ENCODE measurements at regions not wholly inside any gene's neighbourhood (a gene's known extent, or its start where the extent isn't known, plus 50 kb on each side); places are given as distances from the start of the nearest gene placed in this dataset.

GRCh38 chrX:39473812-39474211 is 623.9 kb downstream of the BCOR start:
- TF ChIP-seq CTCF (conservative IDR thresholded peaks at IDR 0.05): no peak
- no peak overlapping the region for H2AK5ac ChIP-seq (ENCODE audit: insufficient read length, low read length)

More at GRCh38 chrX:39473812-39474211, 623.9 kb downstream of the BCOR start:
- no peaks in the 10 kb centered on the region; the same call in none of the 2 replicates for H3K27me3 Mint-ChIP-seq (ENCODE audit: low read depth)
- H3K27ac Mint-ChIP-seq: no peak overlapping the region
- Histone ChIP-seq H3K4me2 (ENCODE audit: insufficient read depth, insufficient read length, low read length) (no peak overlapping the region), H3K18ac (ENCODE audit: insufficient read length, low read depth, low read length) (no peak overlapping the region), H2BK12ac (ENCODE audit: insufficient read length, low read depth, low read length) (no peak overlapping the region), H2BK120ac (ENCODE audit: low read depth, low read length, poor library complexity, severe bottlenecking) (no peak overlapping the region), H3K79me1 (ENCODE audit: insufficient read depth, low read depth, low read length, poor library complexity, severe bottlenecking) (no peaks in the 10 kb centered on the region), H3K14ac (ENCODE audit: insufficient read depth, low read length) (no peak overlapping the region), H3K9ac (ENCODE audit: extremely low read depth, insufficient read length, low read length) (no peak overlapping the region), H3T11ph (ENCODE audit: low read length) (no peak overlapping the region), H4K5ac (ENCODE audit: insufficient read length, low read depth, low read length) (no peak overlapping the region), H3K4me1 (ENCODE audit: insufficient read depth, low read length) (no peaks in the 10 kb centered on the region), H2BK20ac (ENCODE audit: low read depth, low read length, poor library complexity, severe bottlenecking) (no peak overlapping the region), H3K27ac (ENCODE audit: insufficient read length, low read depth, low read length) (no peak overlapping the region), H3K9me3 (ENCODE audit: control insufficient read depth, low read depth, low read length) (no peaks in the 10 kb centered on the region), H2BK15ac (ENCODE audit: low read depth, low read length) (no peak overlapping the region), H2AFZ (ENCODE audit: low read length) (no peak overlapping the region), H3K56ac (ENCODE audit: insufficient read length, low read depth, low read length) (no peak overlapping the region), H3K79me2 (ENCODE audit: insufficient read depth, low read length) (no peaks in the 10 kb centered on the region), H3K23me2 (ENCODE audit: insufficient read length, low read depth, low read length, poor library complexity, severe bottlenecking) (no peaks in the 10 kb centered on the region), H3K23ac (ENCODE audit: insufficient read length, low read depth, low read length) (no peak overlapping the region), H4K20me1 (ENCODE audit: control insufficient read depth, insufficient read depth, insufficient read length) (no peaks in the 10 kb centered on the region), H3K27me3 (ENCODE audit: insufficient read depth, low read length) (no peaks in the 10 kb centered on the region), H4K91ac (ENCODE audit: insufficient read length, low read depth, low read length) (no peak overlapping the region), H3K4ac (ENCODE audit: low read depth, low read length) (no peak overlapping the region), H4K8ac (replicated peaks; ENCODE audit: insufficient read length, low read depth, low read length) (no peak overlapping the region), H2BK5ac (ENCODE audit: insufficient read length, low read length) (no peak overlapping the region)
- no CpG with 5 or more reads among the region's 2 CpGs for WGBS (ENCODE audit: extremely low coverage, insufficient read length, low lambda C conversion rate)
- H3K4me3 Mint-ChIP-seq: no peak overlapping the region
- H3K36me3 Mint-ChIP-seq (ENCODE audit: insufficient read depth in 1 of 3, low read depth in 3 of 3): peaks cover 0 to 1% (median 0%) of the 10 kb centered on the region in 3 experiments; a peak in 5 of 7 replicates
- DNase-seq: no peak
- peaks cover 62 to 76% of the 10 kb centered on the region in 2 experiments for H3K9me3 Mint-ChIP-seq
- peaks cover 4 to 18% of the 10 kb centered on the region in 2 experiments for H3K4me1 Mint-ChIP-seq

All from H9 (cell line).